ENCODE measurements at regions not wholly inside any gene's neighbourhood (a gene's known extent, or its start where the extent isn't known, plus 50 kb on each side); places are given as distances from the start of the nearest gene placed in this dataset.
"Not testable (repeated sequence)": the region's sequence is repeated elsewhere in the genome, so short reads cannot be mapped to it uniquely, and the experiment has no call there.

DNA sequence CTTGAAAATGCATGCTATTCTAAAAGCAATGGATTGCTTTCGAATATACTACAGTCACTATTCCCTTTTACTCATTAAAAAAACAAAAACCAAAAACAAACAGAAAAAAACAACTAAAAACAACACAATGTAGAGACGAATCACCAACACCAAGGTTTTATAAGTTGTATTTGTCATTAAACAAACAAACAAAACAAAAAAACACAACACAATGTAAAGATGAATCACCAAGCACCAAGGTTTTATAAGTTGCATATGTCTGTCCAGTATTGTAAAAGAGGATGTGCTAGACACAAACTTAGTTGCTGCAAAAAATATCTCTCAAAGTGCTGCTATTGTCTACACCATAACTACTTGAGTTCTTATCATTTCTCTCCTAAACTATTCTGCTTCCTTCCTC is 1269.2 kb downstream of the EFNA5 start:
- no peak for DNase-seq

- DNase-seq: no peak
Observed at GRCh38 chr5:106399391-106399790, 1271.3 kb downstream of the EFNA5 start.

DNA sequence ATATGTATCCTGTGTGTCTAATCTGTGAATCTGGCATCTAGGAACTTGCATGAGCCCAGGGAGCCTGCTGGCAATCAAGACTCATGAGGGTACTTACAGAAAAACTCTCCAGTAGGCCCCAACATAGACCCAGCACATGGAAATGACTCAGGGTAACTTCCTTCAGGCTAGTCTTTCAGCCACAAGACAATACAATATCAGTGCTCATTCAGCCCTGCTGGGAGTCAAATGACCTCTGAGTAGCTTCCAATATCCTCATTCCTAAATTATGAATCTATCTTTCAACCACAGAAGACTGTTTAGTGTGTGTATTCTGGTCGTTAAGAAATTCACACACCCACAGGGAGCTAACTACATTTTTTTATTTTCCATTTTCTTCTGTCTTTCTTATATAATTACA is 1273.0 kb downstream of the EFNA5 start:
- DNase-seq: no peak

- DNase-seq: no peak
Observed at GRCh38 chr5:106393276-106393675, 1277.5 kb downstream of the EFNA5 start.

DNA sequence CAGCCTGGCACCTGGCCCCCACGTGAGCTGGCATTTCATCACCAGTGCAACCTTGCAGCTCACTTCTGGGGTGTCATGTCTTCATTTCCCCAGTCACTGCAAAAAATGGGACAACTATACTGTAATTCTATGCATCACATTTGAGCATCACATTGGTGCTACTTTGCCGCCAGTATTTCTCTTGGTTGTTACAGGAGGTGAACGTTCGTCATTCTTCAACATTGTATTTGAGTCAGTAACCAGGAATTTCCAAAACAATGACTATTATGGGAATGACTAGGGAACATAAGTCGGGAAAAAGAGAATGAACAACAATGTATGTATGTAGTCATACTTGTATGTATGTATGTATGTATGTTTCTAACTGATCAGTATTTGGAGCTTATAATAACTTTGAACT is 1278.0 kb downstream of the EFNA5 start:
- DNase-seq: no peak

DNA sequence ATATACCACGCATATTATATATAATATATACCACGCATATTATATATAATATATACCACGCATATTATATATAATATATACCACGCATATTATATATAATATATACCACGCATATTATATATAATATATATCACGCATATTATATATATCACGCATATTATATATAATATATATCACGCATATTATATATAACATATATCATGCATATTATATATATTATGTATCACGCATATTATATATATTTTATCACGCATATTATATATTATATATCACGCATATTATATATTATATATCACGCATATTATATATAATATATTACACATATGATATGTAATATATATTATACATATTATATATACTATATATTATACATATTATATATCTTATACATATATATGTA is 1283.0 kb downstream of the EFNA5 start:
- not testable (repeated sequence) for DNase-seq

- no peak for DNase-seq
Observed at GRCh38 chr5:106386287-106386686, 1284.5 kb downstream of the EFNA5 start.

- no peak for DNase-seq
Observed at GRCh38 chr5:106380736-106381135, 1290.0 kb downstream of the EFNA5 start.

DNA sequence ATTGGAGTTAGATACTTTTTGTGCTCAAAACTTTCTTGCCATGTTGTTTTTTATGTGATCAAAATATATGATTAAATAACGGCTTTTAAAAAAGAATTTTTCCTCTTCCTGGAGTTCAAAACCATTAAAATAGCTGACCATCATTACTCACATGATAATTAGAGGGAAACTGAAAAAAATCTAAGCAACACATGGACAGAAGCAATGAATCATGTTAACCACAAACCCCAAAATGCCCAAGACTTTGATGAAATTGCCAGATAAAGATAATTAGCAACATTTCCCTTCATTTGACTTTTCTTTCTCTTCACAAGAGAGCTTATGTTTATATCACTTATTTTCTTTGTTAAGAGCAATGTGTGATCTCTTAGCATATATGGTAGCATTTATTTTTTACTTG is 1294.2 kb downstream of the EFNA5 start:
- no peak for DNase-seq

DNA sequence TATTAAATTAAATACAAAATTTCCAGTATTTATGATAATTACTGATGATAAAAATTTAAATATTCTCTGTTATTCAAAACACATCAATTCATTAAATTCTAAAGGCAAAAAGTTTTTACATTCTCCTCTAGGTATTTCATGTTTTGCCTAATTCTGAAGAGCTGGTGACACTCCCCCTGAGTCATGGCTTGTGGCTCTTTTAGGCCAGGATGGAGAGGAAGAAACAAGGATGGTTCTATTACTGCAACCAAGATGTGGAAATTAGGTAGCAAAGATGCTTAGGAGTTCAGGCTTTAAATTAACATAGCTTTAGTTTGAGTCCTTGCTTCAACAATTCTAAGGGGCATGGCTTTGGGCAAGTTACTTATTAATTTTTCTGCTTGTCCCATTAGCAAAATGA is 1295.8 kb downstream of the EFNA5 start:
- no peak for DNase-seq

GRCh38 chr5:106368021-106368420 is 1302.7 kb downstream of the EFNA5 start:
- no peak for DNase-seq

DNA sequence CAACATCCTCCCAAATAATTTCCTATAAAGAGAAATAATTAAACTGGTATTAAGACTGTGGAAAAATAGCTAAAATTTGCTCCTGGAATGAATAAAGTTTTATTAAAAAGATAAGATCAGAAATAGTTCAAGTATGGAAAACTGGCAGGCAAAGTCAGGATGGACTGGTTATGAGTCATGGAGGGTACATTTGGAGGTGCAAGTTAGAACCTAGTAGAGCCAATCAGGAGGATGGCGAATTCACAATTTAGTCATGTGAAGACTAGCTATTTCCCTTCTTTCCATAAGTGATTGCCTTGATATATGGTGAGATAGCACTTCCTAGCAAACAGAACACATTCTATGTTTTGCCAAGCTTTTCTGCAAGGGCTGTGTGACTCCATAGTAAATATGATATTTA is 1303.5 kb downstream of the EFNA5 start:
- no peak for DNase-seq

GRCh38 chr5:106363578-106363977 is 1307.2 kb downstream of the EFNA5 start:
- DNase-seq: no peak

- no peak for DNase-seq
Observed at GRCh38 chr5:106361905-106362304, 1308.8 kb downstream of the EFNA5 start.

DNA sequence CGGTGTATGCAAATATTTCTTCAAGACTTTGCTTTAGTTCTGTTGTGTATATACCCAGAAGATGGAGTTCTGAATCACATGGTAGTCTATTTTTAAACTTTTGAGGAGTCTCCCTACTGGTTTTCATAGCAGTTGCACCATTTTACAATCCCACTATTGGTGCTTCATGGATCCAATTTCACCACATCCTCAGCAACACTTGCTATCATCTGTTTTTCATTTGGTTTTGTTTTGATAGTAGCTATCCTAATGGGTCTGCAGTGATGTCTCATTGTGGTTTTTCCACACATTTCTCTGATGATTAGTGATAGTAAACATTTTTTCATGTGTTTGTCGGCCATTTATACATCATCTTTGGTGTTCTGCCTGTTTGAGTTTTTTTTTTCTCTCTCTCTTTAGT is 1339.3 kb downstream of the EFNA5 start:
- no peak for DNase-seq

DNA sequence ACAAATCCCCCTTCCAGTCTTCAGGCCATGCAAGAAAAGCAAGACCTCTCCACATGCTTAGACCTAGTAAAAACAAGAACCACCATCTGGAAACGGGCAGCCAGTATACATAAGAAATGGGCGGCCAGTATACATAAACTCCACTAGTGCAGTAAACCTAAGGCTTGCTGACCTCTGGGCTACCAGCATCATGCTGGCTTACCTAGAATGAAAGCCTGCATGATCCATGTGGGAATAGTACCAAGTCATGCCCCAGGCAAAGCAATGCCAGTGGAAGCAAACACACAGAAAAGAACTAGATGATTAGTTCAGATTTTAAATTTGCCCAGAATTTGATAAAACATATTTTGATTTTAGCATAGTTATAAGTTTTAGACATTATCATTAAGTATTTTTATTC is 1346.4 kb downstream of the EFNA5 start:
- DNase-seq: no peak

GRCh38 chr5:106321242-106321641 is 1349.5 kb downstream of the EFNA5 start:
- DNase-seq: no peak

DNA sequence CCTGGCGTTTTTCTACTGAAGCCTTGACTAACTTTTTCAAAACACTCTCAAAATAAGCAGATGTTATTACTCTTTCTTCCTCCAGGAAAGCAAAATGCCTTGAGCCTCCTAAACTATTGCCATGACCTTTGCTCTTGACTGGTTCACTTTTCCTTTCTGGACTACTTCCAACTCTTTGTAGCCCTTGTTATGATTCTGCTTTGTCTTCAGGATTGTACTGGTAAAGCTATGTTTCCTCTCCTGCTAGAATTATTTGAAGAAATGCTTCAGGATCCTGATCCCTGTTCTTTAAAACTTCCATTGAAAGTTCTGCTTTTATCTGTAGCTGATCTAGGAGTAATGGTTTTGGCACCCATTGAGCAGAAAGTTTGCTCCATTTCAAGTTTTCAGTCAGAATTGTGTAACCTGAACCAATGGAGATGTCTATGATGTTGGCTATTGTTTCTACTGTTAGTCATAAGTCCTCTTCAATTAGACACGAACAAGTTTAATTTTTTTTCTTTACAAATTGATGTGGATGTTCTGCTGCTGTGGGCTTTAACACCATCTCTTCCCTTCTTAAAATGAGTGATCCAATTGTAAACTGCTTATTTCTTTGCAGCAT is 1356.4 kb downstream of the EFNA5 start:
- DNase-seq: no peak

- no peak for DNase-seq
Observed at GRCh38 chr5:106312360-106312759, 1358.4 kb downstream of the EFNA5 start.

DNA sequence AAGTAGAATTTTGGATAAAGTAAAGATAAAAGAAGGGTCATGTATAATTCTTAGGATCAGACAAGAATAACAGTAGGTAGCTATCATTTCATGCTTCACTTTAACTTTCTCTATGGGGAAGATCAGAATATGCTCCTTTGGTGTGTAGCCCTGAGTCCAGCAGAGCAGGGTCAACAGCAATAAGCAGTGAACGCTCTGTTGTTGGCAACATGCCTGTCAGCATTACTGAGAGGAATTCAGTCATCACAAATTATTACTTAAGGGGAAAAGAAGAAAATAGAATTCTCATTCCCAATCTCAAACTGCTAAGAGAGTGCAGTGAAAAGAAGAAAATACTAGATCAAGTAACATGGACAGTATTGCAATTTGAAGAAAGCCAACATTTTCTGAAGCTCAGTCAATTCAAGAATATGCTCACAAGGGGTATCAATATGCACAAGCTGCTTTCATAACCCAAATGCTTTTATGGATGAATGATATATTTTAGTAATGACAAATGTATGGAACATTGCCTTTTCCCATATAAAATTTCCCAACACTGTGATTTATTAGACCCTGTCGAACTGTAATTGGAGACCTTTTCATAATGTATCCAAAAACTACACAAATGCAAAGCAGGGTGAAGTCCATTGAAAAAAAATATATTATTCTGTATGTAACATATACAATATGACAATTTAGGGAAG is 1359.4 kb downstream of the EFNA5 start:
- DNase-seq: no peak

GRCh38 chr5:106307265-106307664 is 1363.5 kb downstream of the EFNA5 start:
- DNase-seq: no peak

DNA sequence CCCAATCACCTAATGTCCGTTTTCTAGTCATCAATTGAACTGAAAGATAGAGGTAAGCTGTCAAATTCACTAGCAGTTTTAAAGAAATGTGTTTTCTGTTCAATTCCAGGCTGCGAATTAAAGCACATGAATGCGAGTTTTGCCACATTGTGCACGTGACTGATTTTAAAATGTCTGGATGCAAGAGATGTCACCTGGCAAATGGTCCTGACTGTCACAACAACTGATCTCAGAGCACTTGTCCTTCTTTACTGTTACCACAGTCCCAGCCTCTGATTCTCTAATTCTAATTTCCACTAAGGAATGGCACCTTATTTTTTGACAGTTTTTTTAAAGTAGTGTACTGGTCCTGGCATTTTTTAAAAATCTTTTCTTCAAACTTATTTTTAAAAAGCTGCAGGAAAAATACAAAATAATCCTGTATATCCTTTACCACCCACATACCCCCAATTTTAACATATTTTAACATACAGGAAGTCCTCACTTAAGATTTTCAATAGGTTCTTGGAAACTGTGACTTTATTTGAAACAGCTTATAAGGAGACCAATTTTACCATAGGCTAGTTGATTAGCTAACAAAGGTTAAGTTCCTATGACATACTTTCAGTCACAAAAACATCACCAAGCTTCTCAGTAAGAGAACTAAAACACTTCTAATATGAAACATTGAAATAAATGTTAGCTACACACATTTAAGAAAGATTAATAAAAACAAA is 1364.3 kb downstream of the EFNA5 start:
- DNase-seq: no peak

GRCh38 chr5:106303911-106304310 is 1366.8 kb downstream of the EFNA5 start:
- DNase-seq: no peak

DNA sequence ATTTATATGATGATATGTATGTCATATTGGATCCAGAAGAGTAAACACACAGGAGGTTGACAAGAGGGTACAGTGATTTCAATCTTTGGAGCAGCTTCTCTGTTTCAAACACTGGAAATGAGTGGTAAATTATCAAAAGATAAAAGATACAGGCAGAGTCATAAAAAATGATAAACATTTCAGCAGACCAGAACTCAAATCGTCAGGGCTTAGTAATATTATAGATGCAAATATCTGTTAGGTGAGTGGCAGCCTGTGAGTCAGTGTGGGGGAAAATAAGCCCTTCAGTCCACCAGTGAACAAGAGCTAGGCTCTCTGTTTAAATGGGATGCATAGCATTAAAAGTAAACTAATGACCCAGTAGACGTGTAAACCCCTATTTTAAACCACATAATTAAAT is 1378.1 kb downstream of the EFNA5 start:
- DNase-seq: no peak

Data from activated CD4-positive, alpha-beta T cell treated with anti-CD3 and anti-CD28 coated beads, Interleukin-2, amount 50 U/mL, for 16 hours (primary cell).